ENCODE measurements at regions not wholly inside any gene's neighbourhood (a gene's known extent, or its start where the extent isn't known, plus 50 kb on each side); places are given as distances from the start of the nearest gene placed in this dataset.

DNA sequence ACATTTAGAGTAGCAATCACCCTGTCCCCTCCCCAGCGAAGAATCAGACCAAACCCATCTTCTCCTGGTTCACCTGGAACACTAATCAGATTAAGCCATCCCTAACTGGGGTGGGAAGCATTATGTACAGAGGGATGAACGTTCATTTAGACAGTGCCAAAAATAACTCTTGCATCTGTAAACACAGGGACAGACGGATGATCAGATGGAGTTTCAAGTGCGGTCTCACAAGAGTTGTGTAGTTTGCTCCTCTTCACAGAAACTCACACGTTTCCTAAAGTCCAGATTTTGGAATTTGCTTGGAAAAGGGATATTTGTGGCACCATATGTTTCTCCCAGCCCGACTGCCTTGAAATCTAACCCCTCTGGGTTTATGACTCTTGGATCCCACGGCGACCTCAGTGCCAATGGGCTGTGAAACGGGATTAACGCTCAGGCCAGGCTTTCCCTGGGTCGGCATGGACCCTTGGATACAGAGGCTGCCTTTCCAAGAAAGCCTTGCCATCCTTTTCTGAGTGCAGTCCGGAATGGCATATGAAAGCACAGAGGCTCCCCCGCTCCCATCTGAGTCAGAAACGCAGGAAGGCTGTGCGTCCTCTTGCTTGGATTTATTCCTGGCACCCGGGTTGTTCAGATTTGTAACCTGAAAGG, 293.2 kb upstream of the HABP2 start:
- TF ChIP-seq, protein P1, sequence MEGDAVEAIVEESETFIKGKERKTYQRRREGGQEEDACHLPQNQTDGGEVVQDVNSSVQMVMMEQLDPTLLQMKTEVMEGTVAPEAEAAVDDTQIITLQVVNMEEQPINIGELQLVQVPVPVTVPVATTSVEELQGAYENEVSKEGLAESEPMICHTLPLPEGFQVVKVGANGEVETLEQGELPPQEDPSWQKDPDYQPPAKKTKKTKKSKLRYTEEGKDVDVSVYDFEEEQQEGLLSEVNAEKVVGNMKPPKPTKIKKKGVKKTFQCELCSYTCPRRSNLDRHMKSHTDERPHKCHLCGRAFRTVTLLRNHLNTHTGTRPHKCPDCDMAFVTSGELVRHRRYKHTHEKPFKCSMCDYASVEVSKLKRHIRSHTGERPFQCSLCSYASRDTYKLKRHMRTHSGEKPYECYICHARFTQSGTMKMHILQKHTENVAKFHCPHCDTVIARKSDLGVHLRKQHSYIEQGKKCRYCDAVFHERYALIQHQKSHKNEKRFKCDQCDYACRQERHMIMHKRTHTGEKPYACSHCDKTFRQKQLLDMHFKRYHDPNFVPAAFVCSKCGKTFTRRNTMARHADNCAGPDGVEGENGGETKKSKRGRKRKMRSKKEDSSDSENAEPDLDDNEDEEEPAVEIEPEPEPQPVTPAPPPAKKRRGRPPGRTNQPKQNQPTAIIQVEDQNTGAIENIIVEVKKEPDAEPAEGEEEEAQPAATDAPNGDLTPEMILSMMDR (IDR thresholded peaks at IDR 0.05): no peak
- no peak for TF ChIP-seq POLR2A (IDR thresholded peaks at IDR 0.05)
